Loucy (cell line): ENCODE measurements at regions not wholly inside any gene's neighbourhood (a gene's known extent, or its start where the extent isn't known, plus 50 kb on each side); places are given as distances from the start of the nearest gene placed in this dataset.

ENCODE experiments used
- H2AFZ ChIP-seq: fragments of 200-600 bp; sonication (generic); 2 replicates; pipeline ENCODE4 v1.6.0; 2016; ENCODE audit warnings: antibody characterized with exemption, mild to moderate bottlenecking, low read length, moderate library complexity
- H3F3A ChIP-seq: fragments of 200-600 bp; 2 replicates; pipeline ENCODE4 v1.6.0; 2016; ENCODE audit warnings: antibody characterized with exemption, low read depth, mild to moderate bottlenecking
- H3K27me3 ChIP-seq: fragments of 200-600 bp; sonication (generic); 2 replicates; pipeline ENCODE4 v1.6.1; 2014; ENCODE audit warnings: low read length, mild to moderate bottlenecking; ENCODE audit not compliant: insufficient read depth, poor library complexity, severe bottlenecking
- H3K36me3 ChIP-seq: fragments of 200-600 bp; sonication (generic); 2 replicates; pipeline ENCODE4 v1.6.1; 2016; ENCODE audit warnings: low read length; ENCODE audit not compliant: insufficient read depth
- H3K4me1 ChIP-seq: fragments of 200-600 bp; sonication (generic); 2 replicates; pipeline ENCODE4 v1.5.1; 2014; ENCODE audit warnings: low read length, mild to moderate bottlenecking; ENCODE audit not compliant: insufficient read depth, poor library complexity, severe bottlenecking
- H3K4me2 ChIP-seq: fragments of 200-600 bp; sonication (generic); 2 replicates; pipeline ENCODE4 v1.6.0; 2014; ENCODE audit warnings: antibody characterized with exemption, low read length, low read depth, mild to moderate bottlenecking; ENCODE audit not compliant: poor library complexity, severe bottlenecking
- H3K4me3 ChIP-seq: fragments of 200-600 bp; sonication (generic); 2 replicates; pipeline ENCODE4 v1.5.1; 2014; ENCODE audit warnings: low read length, mild to moderate bottlenecking, mixed read lengths; ENCODE audit not compliant: poor library complexity, severe bottlenecking
- H3K79me2 ChIP-seq: fragments of 200-600 bp; sonication (generic); 2 replicates; pipeline ENCODE4 v1.6.1; 2014; ENCODE audit warnings: low read length; ENCODE audit not compliant: insufficient read depth
- H3K9ac ChIP-seq: fragments of 200-600 bp; sonication (generic); 2 replicates; pipeline ENCODE4 v1.6.0; 2014; ENCODE audit warnings: mild to moderate bottlenecking, low read depth, low read length, moderate library complexity; ENCODE audit not compliant: poor library complexity, severe bottlenecking
- H3K9me2 ChIP-seq: fragments of 200-600 bp; sonication (generic); replicated peaks from 2 replicates; pipeline ENCODE4 v1.6.1; 2016; ENCODE audit warnings: low read depth, low read length, mixed read lengths
- H3K9me3 ChIP-seq: fragments of 200-600 bp; sonication (generic); 2 replicates; pipeline ENCODE4 v1.6.1; 2014; ENCODE audit warnings: mild to moderate bottlenecking, antibody characterized with exemption, low read length, low read depth; ENCODE audit not compliant: insufficient read depth
- H4K20me1 ChIP-seq: fragments of 200-600 bp; sonication (generic); 2 replicates; pipeline ENCODE4 v1.6.0; 2014; ENCODE audit warnings: antibody characterized with exemption, low read length, mild to moderate bottlenecking; ENCODE audit not compliant: insufficient read depth, poor library complexity, severe bottlenecking
- EZH2phosphoT487 ChIP-seq: fragments of 200-600 bp; IDR thresholded peaks from 2 replicates; pipeline ENCODE4 v1.6.1; 2018; ENCODE audit warnings: antibody characterized with exemption, mild to moderate bottlenecking, moderate library complexity, borderline replicate concordance
- TF ChIP-seq, protein P1 (sequence below): fragments of 200-600 bp; sonication (generic); conservative IDR thresholded peaks from 2 replicates; pipeline ENCODE4 v1.5.1; 2014; ENCODE audit warnings: mild to moderate bottlenecking, antibody characterized with exemption, low read length

DNA sequence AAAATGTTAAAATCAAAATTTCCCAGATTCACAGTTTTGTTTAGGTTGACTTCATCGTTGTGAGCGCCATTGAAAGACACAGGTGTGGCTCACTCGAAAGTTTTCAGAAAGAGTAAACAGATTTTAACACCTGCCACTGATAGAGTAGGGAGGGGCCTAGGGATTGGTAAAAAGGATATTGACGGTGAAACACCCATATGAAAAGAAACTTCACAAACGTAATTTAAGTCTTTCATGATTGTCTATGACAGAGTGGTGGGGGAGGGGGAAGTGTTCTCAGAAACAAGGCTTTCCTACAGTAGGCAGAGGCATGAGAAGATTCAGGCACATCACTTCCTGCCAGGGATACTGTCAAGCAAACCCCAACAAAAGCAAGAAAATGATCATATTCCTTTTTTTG lies 101.4 kb downstream of the PERP start:
- TF ChIP-seq EZH2phosphoT487: no peak
- TF ChIP-seq, protein P1, sequence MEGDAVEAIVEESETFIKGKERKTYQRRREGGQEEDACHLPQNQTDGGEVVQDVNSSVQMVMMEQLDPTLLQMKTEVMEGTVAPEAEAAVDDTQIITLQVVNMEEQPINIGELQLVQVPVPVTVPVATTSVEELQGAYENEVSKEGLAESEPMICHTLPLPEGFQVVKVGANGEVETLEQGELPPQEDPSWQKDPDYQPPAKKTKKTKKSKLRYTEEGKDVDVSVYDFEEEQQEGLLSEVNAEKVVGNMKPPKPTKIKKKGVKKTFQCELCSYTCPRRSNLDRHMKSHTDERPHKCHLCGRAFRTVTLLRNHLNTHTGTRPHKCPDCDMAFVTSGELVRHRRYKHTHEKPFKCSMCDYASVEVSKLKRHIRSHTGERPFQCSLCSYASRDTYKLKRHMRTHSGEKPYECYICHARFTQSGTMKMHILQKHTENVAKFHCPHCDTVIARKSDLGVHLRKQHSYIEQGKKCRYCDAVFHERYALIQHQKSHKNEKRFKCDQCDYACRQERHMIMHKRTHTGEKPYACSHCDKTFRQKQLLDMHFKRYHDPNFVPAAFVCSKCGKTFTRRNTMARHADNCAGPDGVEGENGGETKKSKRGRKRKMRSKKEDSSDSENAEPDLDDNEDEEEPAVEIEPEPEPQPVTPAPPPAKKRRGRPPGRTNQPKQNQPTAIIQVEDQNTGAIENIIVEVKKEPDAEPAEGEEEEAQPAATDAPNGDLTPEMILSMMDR: no peak

DNA sequence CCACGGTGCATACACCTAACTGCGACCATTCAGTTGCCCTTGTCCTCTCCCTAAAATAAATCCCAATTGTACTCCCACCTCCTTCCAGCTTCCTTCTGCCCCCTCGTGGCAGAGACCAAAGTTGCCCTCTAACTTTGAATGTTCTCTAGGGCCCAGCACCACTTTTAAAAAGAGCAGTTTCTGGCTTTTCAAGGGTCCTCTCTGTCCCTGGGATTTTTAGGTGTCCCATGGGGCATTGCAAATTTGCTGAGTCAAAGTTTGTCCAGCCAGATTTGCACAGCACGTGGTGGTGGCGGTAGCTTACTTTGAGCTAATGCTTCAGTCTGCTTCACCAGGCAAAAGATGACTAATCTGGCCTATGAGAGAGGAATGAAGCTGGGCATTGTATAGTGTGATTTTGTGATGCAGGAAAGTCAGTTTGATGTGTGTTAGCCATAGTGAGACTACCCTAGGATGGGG lies 100.2 kb downstream of the PERP start:
- Histone ChIP-seq H3K27me3 (no peaks in the 10 kb centered on the region), H3F3A (no peaks in the 10 kb centered on the region), H3K9me2 (no peaks in the 10 kb centered on the region), H3K4me1 (no peaks in the 10 kb centered on the region), H3K9me3 (no peaks in the 10 kb centered on the region), H3K4me3 (no peak overlapping the region), H2AFZ (no peak overlapping the region), H3K79me2 (no peaks in the 10 kb centered on the region), H4K20me1 (no peaks in the 10 kb centered on the region), H3K4me2 (no peak overlapping the region), H3K9ac (no peak overlapping the region), H3K36me3 (no peaks in the 10 kb centered on the region)
- TF ChIP-seq EZH2phosphoT487: no peak
- TF ChIP-seq, protein P1: peak; percentile 90

More for the DNA sequence above, 101.4 kb downstream of the PERP start:
- H3K9ac ChIP-seq: no peak overlapping the region
- no peaks in the 10 kb centered on the region for H3F3A ChIP-seq
- no peak overlapping the region for H2AFZ ChIP-seq
- H3K9me2 ChIP-seq: no peaks in the 10 kb centered on the region
- H3K9me3 ChIP-seq: no peaks in the 10 kb centered on the region
- no peaks in the 10 kb centered on the region for H3K36me3 ChIP-seq
- no peaks in the 10 kb centered on the region for H3K79me2 ChIP-seq
- no peaks in the 10 kb centered on the region for H4K20me1 ChIP-seq
- H3K4me1 ChIP-seq: no peaks in the 10 kb centered on the region
- no peak overlapping the region for H3K4me2 ChIP-seq
- H3K4me3 ChIP-seq: no peak overlapping the region
- H3K27me3 ChIP-seq: no peaks in the 10 kb centered on the region

DNA sequence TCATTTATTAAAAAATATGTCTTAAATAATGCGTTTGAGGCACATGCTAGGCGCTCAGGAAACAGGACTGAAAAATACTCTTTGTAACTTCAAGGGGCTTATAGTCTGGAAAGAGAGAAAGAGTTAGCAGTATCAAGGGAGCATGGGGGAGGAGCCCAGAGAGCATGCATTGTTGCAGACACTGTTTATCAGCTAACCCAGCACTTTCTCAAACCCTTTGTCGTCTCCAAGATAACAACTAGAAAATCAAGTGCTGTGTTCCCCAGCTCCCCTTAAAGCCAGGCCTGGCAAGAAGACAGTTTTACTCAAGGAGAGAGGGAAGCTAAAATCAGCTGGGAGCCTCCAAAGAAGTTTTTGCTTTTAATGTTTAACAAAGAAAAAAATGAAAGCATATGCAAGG lies 98.4 kb downstream of the PERP start:
- H3K27me3 ChIP-seq: no peaks in the 10 kb centered on the region
- H3K4me2 ChIP-seq: no peak overlapping the region
- H3K4me3 ChIP-seq: no peak overlapping the region
- no peak overlapping the region for H2AFZ ChIP-seq
- TF ChIP-seq, protein P1: no peak
- TF ChIP-seq EZH2phosphoT487: no peak
- no peaks in the 10 kb centered on the region for H3F3A ChIP-seq
- H3K36me3 ChIP-seq: no peaks in the 10 kb centered on the region
- H3K9me2 ChIP-seq: no peaks in the 10 kb centered on the region
- H4K20me1 ChIP-seq: no peaks in the 10 kb centered on the region
- no peaks in the 10 kb centered on the region for H3K9me3 ChIP-seq
- no peak overlapping the region for H3K9ac ChIP-seq
- no peaks in the 10 kb centered on the region for H3K4me1 ChIP-seq
- H3K79me2 ChIP-seq: no peaks in the 10 kb centered on the region
